ENCODE measurements at regions not wholly inside any gene's neighbourhood (a gene's known extent, or its start where the extent isn't known, plus 50 kb on each side); places are given as distances from the start of the nearest gene placed in this dataset.

GRCh38 chr1:55634516-55634915 is 419.4 kb upstream of the USP24 start:
- no peak for DNase-seq
- Mint-ChIP-seq H3K27me3 (ENCODE audit: unreplicated experiment) (no peaks in the 10 kb centered on the region), H3K4me3 (ENCODE audit: unreplicated experiment) (no peak overlapping the region), H3K27ac (ENCODE audit: unreplicated experiment) (no peak overlapping the region), H3K4me1 (ENCODE audit: low read depth, unreplicated experiment) (no peaks in the 10 kb centered on the region), H3K36me3 (ENCODE audit: unreplicated experiment) (no peaks in the 10 kb centered on the region), H3K9me3 (ENCODE audit: unreplicated experiment) (no peaks in the 10 kb centered on the region)
- TF ChIP-seq CTCF (IDR thresholded peaks at IDR 0.05; ENCODE audit: partially characterized antibody, unreplicated experiment): no peak

DNA sequence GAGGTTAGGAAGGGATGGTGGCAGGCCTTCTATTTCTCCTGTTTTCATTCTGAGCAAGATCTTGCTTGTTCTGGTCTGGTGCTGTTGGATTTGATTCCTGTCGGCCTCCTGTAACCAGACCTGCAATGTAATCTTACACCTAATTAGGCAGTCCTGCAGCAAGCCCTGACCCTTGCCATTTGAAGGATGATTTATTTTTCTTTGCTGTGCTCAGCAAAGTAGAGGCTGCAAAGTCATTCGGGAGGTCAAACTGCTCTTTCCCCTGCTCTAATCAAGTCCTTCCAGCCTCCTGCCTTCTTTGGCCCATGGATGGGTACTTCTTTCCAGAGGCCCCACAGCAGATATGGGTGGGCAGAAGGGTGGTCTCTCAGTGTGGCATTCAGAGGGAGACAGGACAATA is 417.7 kb upstream of the USP24 start:
- no peak for TF ChIP-seq CTCF (IDR thresholded peaks at IDR 0.05; ENCODE audit: partially characterized antibody, unreplicated experiment)
- H3K9me3 Mint-ChIP-seq (ENCODE audit: unreplicated experiment): no peaks in the 10 kb centered on the region
- H3K4me1 Mint-ChIP-seq (ENCODE audit: low read depth, unreplicated experiment): no peaks in the 10 kb centered on the region
- DNase-seq: no peak
- H3K27me3 Mint-ChIP-seq (ENCODE audit: unreplicated experiment): no peaks in the 10 kb centered on the region
- H3K36me3 Mint-ChIP-seq (ENCODE audit: unreplicated experiment): no peaks in the 10 kb centered on the region
- H3K27ac Mint-ChIP-seq (ENCODE audit: unreplicated experiment): no peak overlapping the region
- no peak overlapping the region for H3K4me3 Mint-ChIP-seq (ENCODE audit: unreplicated experiment)

GRCh38 chr1:55632058-55632457 is 416.9 kb upstream of the USP24 start:
- no peak overlapping the region for H3K27ac Mint-ChIP-seq (ENCODE audit: unreplicated experiment)
- H3K4me3 Mint-ChIP-seq (ENCODE audit: unreplicated experiment): no peak overlapping the region
- no peaks in the 10 kb centered on the region for H3K27me3 Mint-ChIP-seq (ENCODE audit: unreplicated experiment)
- no peak for TF ChIP-seq CTCF (IDR thresholded peaks at IDR 0.05; ENCODE audit: partially characterized antibody, unreplicated experiment)
- no peaks in the 10 kb centered on the region for H3K9me3 Mint-ChIP-seq (ENCODE audit: unreplicated experiment)
- no peaks in the 10 kb centered on the region for H3K4me1 Mint-ChIP-seq (ENCODE audit: low read depth, unreplicated experiment)
- H3K36me3 Mint-ChIP-seq (ENCODE audit: unreplicated experiment): no peaks in the 10 kb centered on the region
- no peak for DNase-seq

DNA sequence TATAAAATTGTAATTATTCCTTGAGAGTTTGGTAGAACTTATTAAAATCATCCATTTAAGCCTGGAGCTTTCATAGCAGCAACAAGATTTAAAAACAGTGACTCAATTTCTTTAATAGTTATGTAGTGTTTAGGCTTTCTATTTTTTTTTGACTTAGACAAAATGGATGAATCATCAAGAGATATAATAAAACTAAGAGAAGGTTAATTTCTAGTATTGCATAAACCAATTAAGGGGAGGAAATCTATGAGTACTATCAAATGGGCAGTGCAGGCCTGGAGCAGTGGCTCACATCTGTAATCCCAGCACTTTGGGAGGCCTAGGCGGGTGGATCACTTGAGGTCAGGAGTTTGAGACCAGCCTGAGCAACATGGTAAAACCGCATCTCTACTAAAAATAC is 416.3 kb upstream of the USP24 start:
- H3K4me3 Mint-ChIP-seq (ENCODE audit: unreplicated experiment): no peak overlapping the region
- H3K27ac Mint-ChIP-seq (ENCODE audit: unreplicated experiment): no peak overlapping the region
- H3K9me3 Mint-ChIP-seq (ENCODE audit: unreplicated experiment): no peaks in the 10 kb centered on the region
- H3K4me1 Mint-ChIP-seq (ENCODE audit: low read depth, unreplicated experiment): no peaks in the 10 kb centered on the region
- no peaks in the 10 kb centered on the region for H3K36me3 Mint-ChIP-seq (ENCODE audit: unreplicated experiment)
- H3K27me3 Mint-ChIP-seq (ENCODE audit: unreplicated experiment): no peaks in the 10 kb centered on the region
- no peak for DNase-seq
- no peak for TF ChIP-seq CTCF (IDR thresholded peaks at IDR 0.05; ENCODE audit: partially characterized antibody, unreplicated experiment)

GRCh38 chr1:55626326-55626725 is 411.2 kb upstream of the USP24 start:
- no peaks in the 10 kb centered on the region for H3K4me1 Mint-ChIP-seq (ENCODE audit: low read depth, unreplicated experiment)
- no peak overlapping the region for H3K27ac Mint-ChIP-seq (ENCODE audit: unreplicated experiment)
- H3K27me3 Mint-ChIP-seq (ENCODE audit: unreplicated experiment): no peaks in the 10 kb centered on the region
- no peak overlapping the region for H3K4me3 Mint-ChIP-seq (ENCODE audit: unreplicated experiment)
- no peaks in the 10 kb centered on the region for H3K36me3 Mint-ChIP-seq (ENCODE audit: unreplicated experiment)
- DNase-seq: no peak
- TF ChIP-seq CTCF (IDR thresholded peaks at IDR 0.05; ENCODE audit: partially characterized antibody, unreplicated experiment): no peak
- H3K9me3 Mint-ChIP-seq (ENCODE audit: unreplicated experiment): no peaks in the 10 kb centered on the region

All from glutamatergic neuron (in vitro differentiated cells).